AG20443 (cell line): ENCODE measurements at regions not wholly inside any gene's neighbourhood (a gene's known extent, or its start where the extent isn't known, plus 50 kb on each side); places are given as distances from the start of the nearest gene placed in this dataset.

Source experiments
- DNase-seq: peaks from one replicate; pipeline ENCODE4 v3.0.0; 2012; ENCODE audit warnings: low spot score, mixed read lengths

GRCh38 chr3:152054315-152054714 lies 180.9 kb downstream of the SUCNR1 start:
- no peak for DNase-seq

GRCh38 chr3:152056073-152056472 lies 182.6 kb downstream of the SUCNR1 start:
- no peak for DNase-seq

- no peak for DNase-seq
Measured at GRCh38 chr3:152056481-152056880, 183.0 kb downstream of the SUCNR1 start.

GRCh38 chr3:152056987-152057386 lies 183.5 kb downstream of the SUCNR1 start:
- no peak for DNase-seq

GRCh38 chr3:152058856-152059255 lies 185.4 kb downstream of the SUCNR1 start:
- DNase-seq = no peak

GRCh38 chr3:152060701-152061100 lies 187.3 kb downstream of the SUCNR1 start:
- DNase-seq = no peak

GRCh38 chr3:152061296-152061695 lies 187.9 kb downstream of the SUCNR1 start:
- DNase-seq = no peak

- DNase-seq = no peak
Measured at GRCh38 chr3:152069871-152070270, 196.4 kb downstream of the SUCNR1 start.

GRCh38 chr3:152071315-152071714 lies 197.4 kb upstream of the MBNL1 start:
- DNase-seq = no peak

GRCh38 chr3:152071924-152072323 lies 196.8 kb upstream of the MBNL1 start:
- peak; percentile 61 for DNase-seq

- DNase-seq = peak; percentile 61
Measured at GRCh38 chr3:152073267-152073666, 195.5 kb upstream of the MBNL1 start.

GRCh38 chr3:152076148-152076547 lies 192.6 kb upstream of the MBNL1 start:
- no peak for DNase-seq

GRCh38 chr3:152079980-152080379 lies 188.7 kb upstream of the MBNL1 start:
- DNase-seq = no peak

GRCh38 chr3:152083135-152083534 lies 185.6 kb upstream of the MBNL1 start:
- DNase-seq = no peak

- no peak for DNase-seq
Measured at GRCh38 chr3:152084441-152085158, 184.1 kb upstream of the MBNL1 start.

- no peak for DNase-seq
Measured at GRCh38 chr3:152087153-152087552, 181.6 kb upstream of the MBNL1 start.

GRCh38 chr3:152089528-152089927 lies 179.2 kb upstream of the MBNL1 start:
- DNase-seq = no peak

GRCh38 chr3:152091725-152092124 lies 177.0 kb upstream of the MBNL1 start:
- DNase-seq = no peak

- no peak for DNase-seq
Measured at GRCh38 chr3:152093901-152094300, 174.8 kb upstream of the MBNL1 start.

- DNase-seq = no peak
Measured at GRCh38 chr3:152094406-152094805, 174.3 kb upstream of the MBNL1 start.

- no peak for DNase-seq
Measured at GRCh38 chr3:152095472-152095871, 173.3 kb upstream of the MBNL1 start.

GRCh38 chr3:152096280-152096906 lies 172.3 kb upstream of the MBNL1 start:
- no peak for DNase-seq

- DNase-seq = no peak
Measured at GRCh38 chr3:152097120-152097519, 171.6 kb upstream of the MBNL1 start.

- no peak for DNase-seq
Measured at GRCh38 chr3:152097770-152098169, 171.0 kb upstream of the MBNL1 start.
